Stimulated activated CD4-positive, alpha-beta T cell treated with anti-CD3 and anti-CD28 coated beads, Interleukin-4, amount 100 ng/mL, for 24 hours (primary cell): ENCODE measurements at regions not wholly inside any gene's neighbourhood (a gene's known extent, or its start where the extent isn't known, plus 50 kb on each side); places are given as distances from the start of the nearest gene placed in this dataset.

Experiments used
- DNase-seq: peaks from one replicate; pipeline ENCODE4 v3.0.0-alpha.2; 2020

DNA sequence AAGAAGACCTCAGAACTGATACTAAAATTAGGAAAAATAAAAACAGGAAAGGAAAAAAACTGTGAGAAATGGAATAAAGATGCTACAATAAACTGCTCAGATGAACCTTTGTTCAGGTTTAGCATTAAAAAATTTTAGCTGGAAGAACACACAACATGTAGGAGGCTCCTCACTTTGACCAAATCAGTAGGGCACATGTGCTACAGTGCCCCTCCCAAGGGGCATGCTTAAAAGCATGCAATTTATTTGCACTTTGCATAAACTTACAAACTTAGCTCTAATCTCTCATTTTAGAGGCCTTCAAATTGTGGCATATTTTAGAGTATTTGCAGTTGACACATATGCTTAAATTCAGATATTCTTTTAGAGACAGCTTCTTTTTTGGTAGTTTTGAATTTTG, 570.2 kb downstream of the UTRN start:
- no peak for DNase-seq

DNA sequence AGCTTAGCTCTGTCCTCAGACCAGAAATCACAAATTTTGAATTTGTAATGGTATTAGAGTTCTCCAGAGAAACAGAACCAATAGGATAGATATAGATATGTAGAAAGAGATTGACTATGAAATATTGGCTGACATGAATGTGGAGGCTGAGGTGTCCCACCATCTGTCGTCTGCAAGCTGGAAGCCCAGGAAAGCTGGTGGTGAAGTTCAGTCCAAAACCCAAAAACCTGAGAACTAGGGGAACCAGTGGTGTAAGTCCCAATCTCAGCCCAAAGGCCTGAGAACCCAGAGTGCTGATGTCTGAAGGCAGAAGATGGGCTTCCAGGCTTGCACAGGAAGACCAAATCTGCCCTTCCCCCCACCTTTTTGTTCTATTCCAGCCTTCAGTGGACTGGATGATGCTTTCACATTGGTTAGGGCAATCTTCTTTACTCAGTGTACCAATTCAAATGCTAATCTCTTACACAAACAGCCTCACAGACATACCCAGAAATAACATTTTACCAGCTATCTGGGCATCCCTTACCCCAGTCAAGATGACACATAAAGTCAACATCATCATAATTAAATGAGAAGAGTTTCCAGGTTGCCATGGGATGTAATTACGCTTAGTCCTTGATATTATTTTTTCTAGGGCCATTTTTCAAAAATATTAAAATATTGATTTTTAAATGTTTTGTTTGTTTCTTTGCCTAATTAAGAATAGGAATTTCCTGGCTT, 570.8 kb downstream of the UTRN start:
- DNase-seq, result no peak

DNA sequence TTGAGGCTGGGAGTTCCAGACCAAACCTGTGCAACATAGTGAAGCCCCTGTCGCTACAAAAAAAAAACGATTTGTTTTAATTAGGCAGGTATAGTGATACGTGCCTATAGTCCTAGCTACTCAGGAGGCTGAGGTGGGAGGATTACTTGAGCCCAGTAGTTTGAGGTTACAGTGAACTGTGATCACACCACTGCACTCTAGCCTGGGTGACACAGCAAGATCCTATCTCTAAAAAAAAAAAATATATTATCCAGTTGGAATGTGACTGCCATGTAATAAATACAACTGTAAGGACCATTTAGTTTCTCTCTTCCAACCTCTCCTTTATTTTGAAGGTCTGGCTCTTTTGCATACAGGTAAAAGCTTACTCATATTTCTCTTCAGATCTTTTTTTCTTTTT, 571.5 kb downstream of the UTRN start:
- no peak for DNase-seq

DNA sequence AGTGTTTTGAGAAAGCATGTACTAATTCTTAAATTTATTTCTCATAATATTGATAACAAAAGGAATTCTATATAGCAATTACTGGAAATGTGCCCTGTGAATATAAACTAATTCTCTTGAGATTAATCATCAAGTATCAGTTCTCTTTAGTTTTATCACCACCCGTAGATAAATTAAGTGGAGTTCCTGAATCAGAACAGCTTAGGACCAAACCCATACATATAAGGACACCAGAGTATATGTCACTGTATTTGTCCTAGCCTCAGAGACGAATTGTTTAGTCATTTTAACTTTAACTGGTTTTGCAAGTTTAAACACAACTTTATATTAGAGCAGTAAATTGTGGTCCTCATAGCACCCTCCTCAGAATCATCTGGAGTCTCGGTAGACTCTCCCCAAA, 572.0 kb downstream of the UTRN start:
- no peak for DNase-seq

DNA sequence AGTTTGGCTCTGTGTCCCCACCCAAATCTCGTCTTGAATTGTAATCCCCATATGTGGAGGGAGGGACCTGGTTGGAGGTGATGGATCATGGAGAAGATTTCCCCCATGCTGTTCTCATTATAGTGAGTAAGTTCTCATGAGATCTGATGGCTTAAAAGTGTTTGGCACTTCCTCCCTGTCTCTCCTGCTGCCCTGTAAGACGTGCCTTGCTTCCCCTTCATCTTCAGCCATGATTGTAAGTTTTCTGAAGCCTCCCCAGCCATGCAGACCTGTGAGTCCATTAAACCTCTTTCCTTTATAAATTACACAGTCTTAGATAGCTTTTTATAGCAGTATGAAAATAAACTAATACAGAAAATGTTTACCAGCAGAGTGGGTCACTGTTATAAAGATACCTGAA, 577.6 kb downstream of the UTRN start:
- DNase-seq, result no peak

DNA sequence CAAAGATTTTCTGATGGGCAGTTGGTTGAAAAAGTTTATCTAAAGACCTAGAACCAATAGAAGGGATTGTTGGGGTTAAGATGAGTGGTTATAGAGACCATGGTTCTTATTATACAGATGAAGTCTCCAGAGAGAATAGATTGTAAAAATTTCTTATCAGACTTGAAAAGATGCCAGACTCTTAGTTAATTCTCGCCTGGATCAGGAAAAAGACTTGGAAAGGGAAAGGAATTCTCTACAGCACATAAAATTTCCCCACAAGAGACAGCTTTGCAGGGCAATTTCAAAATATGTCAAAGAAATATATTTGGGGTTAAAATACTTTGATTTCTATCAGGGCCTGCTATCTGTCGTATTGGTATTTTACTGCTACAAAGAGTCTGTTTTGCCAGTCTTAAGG, 582.6 kb downstream of the UTRN start:
- DNase-seq, result no peak

DNA sequence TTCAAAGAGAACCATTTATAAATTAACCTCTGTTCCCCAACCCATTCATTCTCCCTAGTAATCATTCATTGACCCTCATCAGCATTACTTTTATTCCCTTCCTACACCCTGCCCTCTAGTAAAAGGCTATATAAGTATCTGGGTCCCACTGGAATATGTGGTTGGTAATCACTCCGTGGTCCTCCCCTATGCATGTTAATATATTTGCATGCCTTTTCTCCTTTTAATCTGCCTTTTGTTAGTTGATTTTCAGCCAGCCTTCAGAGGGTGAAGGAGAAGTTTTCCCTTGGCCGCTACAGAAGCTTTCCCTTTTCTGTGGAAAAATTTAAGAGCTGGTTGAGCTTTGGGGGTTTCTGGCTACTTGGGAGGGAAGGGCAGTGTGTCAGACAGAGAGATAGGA, 585.6 kb downstream of the UTRN start:
- DNase-seq, result no peak

DNA sequence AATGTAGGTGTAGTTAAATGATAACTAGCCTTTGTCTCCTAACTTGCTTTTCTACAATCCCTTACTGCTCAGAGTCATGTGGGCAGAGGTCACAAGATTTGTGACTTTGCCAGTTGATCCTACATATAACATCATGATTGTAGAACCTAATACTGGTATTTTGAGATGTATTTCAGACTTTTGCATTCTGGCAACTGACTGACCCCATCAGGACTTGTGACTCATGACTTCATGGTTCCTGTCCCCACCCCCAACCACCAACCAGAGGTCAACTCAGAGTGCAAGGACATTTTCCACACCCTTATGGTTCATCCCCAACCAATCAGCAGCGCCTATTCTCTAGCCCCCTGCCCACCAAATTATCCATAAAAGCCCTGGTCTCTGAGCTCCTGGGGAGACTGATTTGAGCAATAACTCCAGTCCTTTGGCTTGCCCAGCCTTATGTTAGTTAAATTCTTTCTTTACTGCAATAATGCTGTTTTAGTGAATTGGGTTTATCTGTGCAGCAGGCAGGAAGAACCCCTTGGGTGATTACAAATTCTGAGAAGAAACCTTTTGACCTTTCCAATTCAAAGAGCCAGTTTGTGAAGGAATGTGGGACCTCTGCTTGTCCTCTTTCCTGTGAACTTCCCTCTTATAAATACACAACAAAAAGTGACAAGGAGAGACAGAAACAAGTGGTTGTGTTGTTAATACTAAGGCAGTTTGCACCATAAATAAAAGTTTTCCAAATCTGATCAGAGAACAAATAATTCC, 588.7 kb downstream of the UTRN start:
- DNase-seq, result no peak

DNA sequence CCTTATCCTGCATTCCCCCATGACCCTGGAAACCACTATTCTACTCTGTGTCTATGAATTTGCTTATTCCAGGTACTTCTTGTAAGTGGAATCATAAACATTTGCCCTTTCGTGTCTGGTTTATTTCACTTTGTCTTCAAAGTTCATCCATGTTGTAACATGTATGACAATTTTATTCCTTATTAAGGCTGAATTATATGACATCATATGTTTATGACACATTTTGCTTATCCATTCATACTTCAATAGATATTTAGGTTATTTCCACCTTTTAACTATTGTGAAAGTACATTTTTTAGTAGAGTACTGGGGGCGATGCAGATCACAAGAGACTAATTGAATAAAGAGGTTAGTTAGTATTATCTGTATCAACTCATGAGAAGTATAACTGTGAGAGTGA, 591.6 kb downstream of the UTRN start:
- no peak for DNase-seq

DNA sequence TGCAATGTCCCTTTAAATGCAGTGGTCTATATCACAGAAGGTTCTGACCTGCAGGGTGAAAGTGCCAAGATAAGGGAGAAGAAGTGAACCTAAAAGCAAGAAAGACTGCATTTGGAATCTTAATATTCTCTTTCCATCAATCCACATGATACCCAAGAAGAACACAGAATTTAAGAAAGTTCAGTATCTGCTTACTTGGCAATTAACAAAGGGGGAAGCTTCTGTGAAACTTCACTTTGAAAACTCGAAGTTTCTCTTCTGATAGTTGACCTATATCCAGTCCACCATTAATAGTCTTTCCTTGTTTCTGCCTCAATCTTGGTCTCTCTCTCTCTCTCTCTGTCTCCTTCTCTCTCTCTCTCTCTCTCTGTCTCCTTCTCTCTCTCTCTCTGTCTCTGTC, 592.0 kb downstream of the UTRN start:
- no peak for DNase-seq

DNA sequence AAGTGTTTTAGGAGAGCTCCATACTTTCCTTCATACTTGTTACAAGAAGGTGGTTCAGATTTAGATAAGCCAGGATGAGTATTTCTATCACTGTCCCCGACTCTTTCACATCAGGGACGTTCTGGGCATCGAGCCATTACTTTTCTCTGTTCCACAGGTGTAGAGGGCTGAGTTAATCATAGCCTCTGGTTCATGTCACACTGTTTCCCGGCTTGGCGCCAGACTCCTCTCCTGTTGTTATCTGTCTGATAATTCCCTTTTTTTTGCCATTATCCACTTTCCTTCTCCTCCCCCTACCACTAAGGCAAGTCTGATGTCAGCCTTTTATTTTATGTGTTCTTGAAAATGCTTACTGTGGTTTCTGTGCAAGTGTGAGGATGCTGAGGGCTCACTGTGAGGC, 593.4 kb downstream of the UTRN start:
- DNase-seq, result no peak

DNA sequence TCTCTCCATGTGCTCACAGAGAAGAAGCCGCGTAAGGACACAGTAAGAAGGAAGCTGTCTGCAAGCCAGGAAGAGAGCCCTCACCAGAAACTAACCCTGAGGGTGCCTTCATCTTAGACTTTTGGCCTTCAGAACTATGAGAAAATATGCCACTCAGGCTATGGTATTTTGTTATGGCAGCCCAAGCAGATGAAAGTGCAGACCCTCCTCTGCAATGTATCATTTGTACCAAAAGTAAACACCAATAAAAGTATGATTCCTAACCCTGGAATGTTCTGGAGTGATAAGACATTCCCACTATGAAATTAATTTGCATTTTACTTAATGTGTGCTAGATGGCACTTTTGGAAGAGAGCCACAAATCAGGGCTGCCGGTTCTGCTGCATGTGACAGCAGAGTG, 594.3 kb downstream of the UTRN start:
- no peak for DNase-seq

DNA sequence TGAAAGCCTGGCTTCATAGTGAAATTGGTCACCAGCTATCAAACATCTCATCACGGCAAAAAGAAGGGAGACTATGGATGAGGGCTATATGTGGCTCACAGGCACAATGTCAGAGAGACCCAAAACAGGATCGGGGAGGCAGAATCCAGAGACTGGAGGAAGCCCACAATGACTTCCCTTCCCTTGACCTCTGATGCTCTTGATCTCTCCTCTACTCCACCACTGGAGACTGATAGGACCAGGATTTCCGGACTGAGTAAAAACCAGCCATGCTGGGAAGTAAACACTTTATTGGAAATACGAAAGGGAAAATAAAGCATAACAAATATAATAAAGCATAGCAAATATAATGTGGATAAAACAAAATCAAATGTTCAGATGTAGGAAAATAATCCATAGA, 597.3 kb downstream of the UTRN start:
- DNase-seq, result no peak

DNA sequence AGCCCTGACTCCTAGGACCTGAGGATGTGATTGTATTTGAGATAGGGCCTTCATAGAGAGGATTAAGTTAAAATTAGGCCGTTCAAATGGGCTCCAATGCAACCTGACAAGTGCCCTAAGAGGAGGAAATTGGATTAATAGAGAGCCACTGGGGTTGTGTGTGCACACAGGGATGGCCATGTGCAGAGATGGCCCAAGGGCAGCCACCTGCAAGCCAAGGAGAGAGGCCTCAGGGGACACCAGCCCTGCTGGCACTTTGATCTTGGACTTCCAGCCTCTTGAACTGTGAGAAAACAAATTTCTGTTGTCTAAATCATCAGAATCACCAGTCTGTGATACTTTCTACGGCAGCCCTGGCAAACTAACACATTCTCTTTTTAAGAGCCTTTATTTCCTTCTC, 598.8 kb downstream of the UTRN start:
- DNase-seq, result no peak

DNA sequence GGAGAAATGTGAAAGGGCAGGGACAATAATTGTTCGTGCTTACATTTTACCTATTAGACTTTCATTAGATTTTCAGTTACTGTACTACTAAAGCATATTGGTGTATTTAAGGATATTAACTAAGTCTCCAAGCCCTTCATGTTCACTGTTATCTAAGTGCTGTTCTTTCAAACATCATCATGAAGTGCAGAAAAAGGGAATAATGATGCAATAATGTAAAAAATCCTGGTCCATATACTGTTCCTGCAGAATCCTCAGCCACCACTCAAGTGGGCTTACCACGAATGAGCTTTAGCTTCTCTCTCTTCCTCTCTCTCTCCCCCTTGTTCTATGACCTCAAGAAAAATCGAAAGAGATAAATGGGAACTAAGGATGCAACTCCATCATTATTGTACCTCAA, 600.7 kb downstream of the UTRN start:
- DNase-seq, result no peak

DNA sequence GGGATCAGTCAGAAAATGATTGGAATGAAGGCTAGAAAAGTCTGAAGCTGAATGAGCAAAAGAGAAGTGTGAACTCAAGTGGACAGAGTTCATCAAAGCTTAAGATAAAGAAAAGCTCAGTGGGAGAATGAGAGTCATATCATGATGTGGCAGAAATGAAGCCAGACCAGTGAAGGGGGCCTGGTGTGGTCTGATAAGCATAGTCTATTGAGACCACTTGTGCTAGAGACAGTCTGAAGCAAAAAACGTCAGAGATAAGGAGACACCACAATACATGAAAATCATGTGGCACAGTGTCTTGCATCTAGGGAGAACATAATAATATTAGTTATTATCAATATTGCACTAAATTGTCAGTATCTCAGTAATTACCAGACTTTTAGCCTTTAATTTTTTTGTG, 601.5 kb downstream of the UTRN start:
- DNase-seq, result no peak

DNA sequence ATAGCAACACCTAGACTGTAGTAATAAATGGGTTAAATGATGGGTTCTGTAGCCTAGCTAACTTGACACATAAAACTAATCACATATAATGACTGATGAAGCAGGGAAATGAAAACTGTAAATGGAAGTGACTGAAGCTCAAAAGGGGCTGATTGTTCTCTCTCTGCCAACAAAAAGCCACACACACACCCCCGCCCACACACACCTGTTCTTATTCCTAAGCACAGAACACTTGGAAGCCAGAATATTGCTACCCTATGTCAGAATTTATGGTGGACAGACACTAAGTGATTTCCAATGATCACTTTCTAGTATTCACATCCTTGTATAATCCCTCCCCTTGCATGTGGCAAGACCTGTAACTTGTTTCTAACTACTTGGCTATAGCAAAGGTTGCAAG, 603.5 kb downstream of the UTRN start:
- no peak for DNase-seq

DNA sequence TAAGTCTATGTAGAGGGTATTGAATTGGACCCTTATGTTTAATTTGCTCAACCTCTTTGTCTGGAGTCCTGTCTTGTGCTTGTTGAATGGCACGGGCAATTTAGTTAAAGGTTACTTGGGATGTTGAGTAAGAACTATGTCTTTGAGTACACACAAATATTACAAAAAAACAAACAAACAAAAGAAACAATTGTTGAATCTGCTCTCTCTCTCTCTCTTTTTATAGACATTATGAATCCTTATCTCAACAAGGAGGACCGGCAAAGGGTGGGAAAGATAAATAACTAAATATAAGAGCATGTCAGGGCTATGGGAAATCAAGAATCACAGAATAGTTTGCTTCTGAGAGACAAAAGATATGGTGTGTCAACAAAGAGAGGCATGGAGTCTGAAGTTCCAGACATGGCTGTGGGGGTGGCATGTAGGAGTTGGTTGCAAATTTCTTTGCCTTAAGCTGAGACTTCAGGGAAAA, 608.6 kb downstream of the UTRN start:
- DNase-seq, result no peak

DNA sequence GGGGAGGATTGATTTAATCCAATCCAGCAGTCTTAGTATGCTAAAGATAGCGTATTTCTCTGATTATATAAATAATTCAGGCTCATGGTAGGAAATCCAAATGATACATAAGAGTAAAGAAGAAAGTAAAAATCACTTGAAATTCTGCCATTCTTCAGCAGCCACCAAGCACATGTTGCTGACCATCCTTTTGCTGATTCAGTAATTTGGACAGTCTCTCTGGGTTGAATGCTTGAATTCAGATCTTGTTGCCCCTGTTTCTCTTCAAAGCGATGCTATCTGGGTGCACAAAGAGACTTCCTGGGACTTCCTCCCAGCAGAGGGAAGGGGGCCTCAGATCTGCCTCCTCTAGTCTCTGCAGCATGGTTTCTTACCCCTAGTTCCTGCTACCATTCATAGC, 609.1 kb downstream of the UTRN start:
- DNase-seq, result no peak

DNA sequence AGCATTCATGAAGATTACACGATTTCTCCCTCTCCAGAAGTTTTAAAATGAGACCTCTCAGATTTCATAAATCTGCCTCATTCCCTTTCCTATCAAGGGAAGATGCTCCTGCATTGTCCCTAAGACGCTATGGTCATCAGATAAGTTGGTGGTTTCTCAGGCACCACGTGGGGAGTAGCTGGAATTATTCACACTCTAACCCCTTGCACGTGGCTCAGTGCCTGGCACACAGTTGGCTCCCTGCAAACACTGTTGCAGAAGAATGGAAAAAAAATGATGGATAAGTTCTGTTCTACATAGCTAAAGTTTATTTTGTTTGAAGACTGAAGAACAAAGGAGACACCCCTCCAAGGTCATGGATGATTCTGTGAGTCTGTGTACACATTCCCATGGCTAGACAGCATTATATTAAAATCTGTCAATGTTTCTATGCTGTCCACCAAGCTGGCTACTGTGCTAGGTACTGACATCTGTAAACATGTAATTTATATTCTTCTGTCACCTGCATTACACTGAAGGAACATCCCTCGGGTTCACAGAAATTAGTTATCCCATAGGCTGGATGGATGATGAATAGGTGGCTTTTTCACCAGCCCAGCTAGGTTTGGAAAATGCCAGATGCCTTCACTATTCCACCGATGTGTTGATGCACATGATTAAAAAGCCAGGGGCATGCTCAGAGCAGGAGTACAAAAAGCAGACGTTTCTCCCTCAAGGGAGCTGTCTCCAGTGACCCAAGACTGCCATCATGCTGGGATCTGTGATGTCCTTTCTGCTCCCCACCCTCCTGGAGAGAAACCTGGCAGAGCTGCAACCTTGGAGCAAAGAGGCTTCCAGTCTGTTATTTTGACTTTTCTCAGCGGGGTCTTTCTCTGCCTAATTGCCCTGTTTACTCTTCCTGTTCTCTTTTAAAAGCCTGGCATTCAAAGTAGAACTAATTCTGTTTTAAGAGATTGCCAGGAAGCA, 610.5 kb downstream of the UTRN start:
- DNase-seq, result no peak

DNA sequence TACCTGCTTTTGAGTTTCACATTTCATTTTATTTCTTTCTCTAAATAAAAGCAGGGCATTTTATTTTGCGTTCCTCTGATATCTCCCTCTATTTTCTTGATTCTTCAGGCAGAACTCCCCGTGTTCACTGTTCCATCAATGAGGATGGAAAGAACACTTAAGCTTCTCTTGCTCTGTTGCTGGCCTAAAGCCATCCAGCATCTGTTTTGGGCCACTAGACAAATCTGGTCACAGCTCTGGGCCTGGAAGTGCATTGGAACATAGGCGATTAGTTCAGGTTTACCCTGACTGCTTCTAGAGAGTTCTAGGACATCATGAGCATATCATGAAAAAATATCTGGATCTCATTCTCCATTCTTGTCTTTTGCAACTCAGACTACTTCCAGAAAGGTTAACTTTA, 611.2 kb downstream of the UTRN start:
- DNase-seq, result no peak

DNA sequence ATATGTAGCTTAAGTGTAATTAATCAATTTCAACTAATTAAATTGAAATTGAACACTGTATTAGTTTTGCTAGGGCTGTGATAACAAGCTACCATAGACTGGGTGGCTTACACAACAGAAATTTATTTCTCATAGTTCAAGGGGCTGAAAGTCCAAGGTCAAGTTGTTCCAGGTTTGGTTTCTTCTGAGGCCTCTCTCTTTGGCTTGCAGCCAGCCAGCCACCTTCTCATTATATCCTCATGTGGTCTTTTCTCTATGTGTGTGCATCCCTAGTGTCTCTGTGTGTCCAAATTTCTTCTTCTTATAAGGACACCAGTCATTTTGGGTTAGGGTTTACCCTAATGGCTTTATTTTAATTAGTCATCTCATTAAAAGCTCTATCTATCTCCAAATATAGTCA, 611.7 kb downstream of the UTRN start:
- DNase-seq, result no peak

DNA sequence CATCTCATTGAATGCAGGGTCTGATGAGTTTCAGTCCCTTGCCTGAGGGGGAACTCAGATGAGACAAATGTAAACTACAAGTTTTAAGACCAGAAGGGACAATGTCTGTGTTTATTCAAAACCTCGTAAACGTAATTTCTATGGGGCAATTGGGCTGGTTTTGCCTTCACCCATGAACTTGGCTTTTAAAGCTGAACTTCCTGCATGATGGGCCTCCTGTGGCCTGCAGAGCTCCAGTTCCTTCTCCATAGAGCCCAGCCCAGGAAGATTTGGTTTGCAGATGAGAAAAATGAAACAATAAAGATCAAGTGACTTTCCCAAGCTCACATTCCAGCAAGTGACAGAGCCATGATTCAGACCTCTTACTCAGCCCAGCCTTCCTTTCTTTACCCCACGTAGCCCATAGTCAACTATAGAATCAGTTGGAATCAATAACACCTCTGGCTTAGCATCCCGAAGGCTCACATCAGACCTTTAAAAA, 612.3 kb downstream of the UTRN start:
- DNase-seq, result no peak
